Adipocyte (in vitro differentiated cells): ENCODE measurements at regions not wholly inside any gene's neighbourhood (a gene's known extent, or its start where the extent isn't known, plus 50 kb on each side); places are given as distances from the start of the nearest gene placed in this dataset.
"Not testable (repeated sequence)": the region's sequence is repeated elsewhere in the genome, so short reads cannot be mapped to it uniquely, and the experiment has no call there.

ENCODE experiments used
- DNase-seq: peaks from one replicate; pipeline ENCODE4 v3.0.0-alpha.2; 2015; ENCODE audit warnings: low read depth
- H3K27me3 ChIP-seq: replicated peaks from 2 replicates; pipeline ENCODE4 v1.7.0; 2013; ENCODE audit warnings: mild to moderate bottlenecking, low read length, moderate library complexity; ENCODE audit not compliant: control insufficient read depth, insufficient read depth
- H3K36me3 ChIP-seq: 2 replicates; pipeline ENCODE4 v1.7.0; 2013; ENCODE audit warnings: low read length, mild to moderate bottlenecking, moderate library complexity; ENCODE audit not compliant: control insufficient read depth, insufficient read depth, severe bottlenecking
- H3K4me1 ChIP-seq: 2 replicates; pipeline ENCODE4 v1.7.0; 2013; ENCODE audit warnings: mild to moderate bottlenecking, low read length, moderate library complexity; ENCODE audit not compliant: control insufficient read depth, insufficient read depth
- H3K4me3 ChIP-seq: 2 replicates; pipeline ENCODE4 v1.7.0; 2013; ENCODE audit warnings: mild to moderate bottlenecking, low read length, moderate library complexity
- H3K9ac ChIP-seq: 2 replicates; pipeline ENCODE4 v1.7.0; 2013; ENCODE audit warnings: mild to moderate bottlenecking, low read length, moderate library complexity
- H3K9me3 ChIP-seq: 2 replicates; pipeline ENCODE4 v1.7.0; 2013; ENCODE audit warnings: mild to moderate bottlenecking, low read length, moderate library complexity; ENCODE audit not compliant: control insufficient read depth

DNA sequence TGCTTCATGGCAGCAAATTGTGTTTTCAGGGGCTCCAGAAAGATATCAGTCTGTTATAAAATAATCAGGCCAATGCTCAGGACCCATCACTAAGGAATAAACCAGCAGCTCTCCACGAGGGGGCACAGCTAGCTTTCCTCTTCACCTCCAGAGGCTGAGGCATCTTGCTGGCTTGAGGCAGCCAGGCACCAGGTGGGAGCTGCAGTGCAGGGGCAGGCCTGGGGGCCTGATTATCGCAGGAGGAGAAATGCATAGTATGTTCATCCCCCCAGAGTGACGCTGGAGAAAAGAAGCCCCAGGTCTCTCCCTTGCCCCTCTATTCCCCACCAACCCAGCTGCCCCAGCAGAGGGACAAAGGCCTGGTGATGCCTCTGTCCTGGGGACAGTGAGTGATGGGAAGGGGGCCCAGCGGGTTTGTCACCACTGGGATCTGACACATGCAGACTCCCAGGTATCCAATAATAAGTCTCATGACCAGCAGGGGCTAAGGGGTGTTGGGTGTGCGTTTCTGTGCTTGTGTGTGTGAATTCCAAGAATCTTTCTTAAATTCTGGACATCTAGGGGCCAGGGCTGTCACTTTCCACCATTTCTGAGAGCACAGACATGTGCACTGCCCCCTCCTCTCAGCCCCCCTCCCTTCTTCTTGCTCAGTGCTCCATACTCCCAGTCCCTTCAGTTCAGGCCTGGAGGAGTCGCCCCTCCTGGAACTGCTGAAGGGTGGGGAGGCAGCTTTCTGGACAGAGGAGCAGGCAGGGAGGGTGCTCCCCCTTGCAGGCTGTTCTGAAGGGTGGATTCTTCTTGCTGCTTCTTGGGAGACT lies 128.1 kb upstream of the FAM20C start:
- Histone ChIP-seq H3K4me1 (peaks cover 22% of the 10 kb centered on the region), H3K9me3 (no peaks in the 10 kb centered on the region), H3K9ac (peak overlapping the region; percentile 27), H3K27me3 (peaks cover 4% of the 10 kb centered on the region), H3K36me3 (no peaks in the 10 kb centered on the region), H3K4me3 (no peak overlapping the region)
- DNase-seq: peak; percentile 92

DNA sequence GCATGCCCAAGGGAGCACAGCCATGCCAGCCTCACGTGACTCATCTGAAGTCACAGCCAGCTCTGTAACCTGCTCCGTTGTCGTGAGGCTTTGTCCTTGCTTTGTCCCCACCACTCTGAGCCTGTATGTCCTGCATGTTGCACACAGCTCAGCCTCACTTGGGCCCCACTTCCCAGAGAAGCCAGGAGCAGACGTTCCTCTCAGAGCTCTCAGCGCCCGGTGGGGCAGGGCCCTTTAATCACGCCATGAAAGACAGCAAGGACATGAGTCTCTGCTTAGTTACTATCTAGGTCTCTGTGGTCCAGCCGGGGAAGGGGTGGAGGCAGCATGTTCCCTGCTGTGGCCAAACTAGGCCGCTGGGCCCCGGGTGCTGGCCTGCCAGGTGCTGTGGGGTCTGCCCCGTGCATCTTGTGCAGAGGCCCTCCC lies 127.4 kb upstream of the FAM20C start:
- H3K9me3 ChIP-seq: no peaks in the 10 kb centered on the region

DNA sequence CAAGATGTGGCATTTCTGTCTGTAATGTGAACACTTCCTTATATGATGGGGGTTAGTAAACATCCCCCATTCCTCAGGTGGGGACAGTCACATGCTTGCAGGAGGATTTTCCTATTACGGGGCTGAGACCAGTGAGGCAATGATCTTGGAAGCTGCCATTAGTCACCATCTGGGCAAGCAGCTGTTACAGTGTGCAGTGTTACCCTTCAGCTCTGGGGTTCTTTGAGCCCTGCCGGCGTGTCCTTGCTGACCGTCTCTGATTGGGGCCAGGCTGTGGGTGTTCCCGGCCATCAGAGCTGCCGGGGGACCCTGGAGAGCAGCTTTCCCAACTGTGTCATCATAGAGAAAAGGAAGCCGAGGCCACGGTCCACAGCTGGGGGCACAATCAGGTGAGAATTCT lies 126.8 kb upstream of the FAM20C start:
- no peaks in the 10 kb centered on the region for H3K9me3 ChIP-seq
- no peaks in the 10 kb centered on the region for H3K36me3 ChIP-seq
- no peak for DNase-seq
- H3K4me3 ChIP-seq: no peak overlapping the region
- H3K9ac ChIP-seq: no peak overlapping the region
- H3K4me1 ChIP-seq: peaks cover 22% of the 10 kb centered on the region
- H3K27me3 ChIP-seq: peaks cover 4% of the 10 kb centered on the region

More for the DNA sequence above, 127.4 kb upstream of the FAM20C start:
- Histone ChIP-seq H3K9ac (peak overlapping the region; percentile 27), H3K4me3 (no peak overlapping the region), H3K36me3 (no peaks in the 10 kb centered on the region), H3K27me3 (peaks cover 4% of the 10 kb centered on the region), H3K4me1 (peaks cover 22% of the 10 kb centered on the region)
- DNase-seq: no peak

DNA sequence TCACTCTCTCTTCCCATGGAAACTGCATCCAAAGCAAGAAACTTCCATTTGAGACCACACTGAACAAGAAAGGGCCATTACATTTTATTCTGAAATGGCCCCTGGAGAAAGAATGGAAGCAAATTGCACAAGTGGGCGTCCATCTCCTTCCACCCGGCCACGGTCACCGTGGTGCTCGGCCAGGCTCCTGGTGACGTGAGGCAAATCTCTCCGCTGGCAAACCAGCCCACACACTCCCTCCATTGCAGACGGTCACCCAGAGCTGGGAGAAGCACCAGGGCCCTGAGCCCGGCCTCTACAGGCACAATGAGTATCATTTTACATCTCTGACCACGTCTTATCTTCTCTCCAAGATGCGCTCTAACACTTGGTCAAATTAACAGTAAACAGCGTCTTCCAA lies 126.1 kb upstream of the FAM20C start:
- Histone ChIP-seq H3K9me3 (no peaks in the 10 kb centered on the region), H3K9ac (no peak overlapping the region), H3K4me3 (no peak overlapping the region), H3K36me3 (no peaks in the 10 kb centered on the region), H3K4me1 (peaks cover 22% of the 10 kb centered on the region), H3K27me3 (peaks cover 2% of the 10 kb centered on the region)
- no peak for DNase-seq

DNA sequence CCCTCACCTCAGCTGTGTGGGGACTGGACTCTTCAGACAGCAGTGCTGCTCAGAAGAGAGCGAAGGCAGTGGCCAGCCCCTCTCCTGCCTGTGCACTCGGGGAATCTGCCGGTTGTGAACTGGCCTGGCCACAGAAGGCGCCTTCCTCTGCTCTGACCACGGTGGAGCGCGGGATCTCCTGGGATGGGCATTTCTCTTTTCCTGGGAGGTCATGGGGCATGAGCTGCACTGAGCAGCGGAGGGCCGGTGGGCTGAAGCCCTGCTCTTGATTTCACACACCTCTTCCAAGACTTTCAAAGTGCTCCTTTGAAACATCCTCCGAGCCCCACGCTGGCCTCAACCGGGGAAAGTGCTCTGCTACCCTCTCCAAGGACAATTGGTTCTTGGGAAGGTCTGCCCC lies 125.6 kb upstream of the FAM20C start:
- no peaks in the 10 kb centered on the region for H3K9me3 ChIP-seq
- no peak overlapping the region for H3K4me3 ChIP-seq
- no peak for DNase-seq
- H3K27me3 ChIP-seq: no peaks in the 10 kb centered on the region
- no peak overlapping the region for H3K9ac ChIP-seq
- H3K4me1 ChIP-seq: peaks cover 22% of the 10 kb centered on the region
- H3K36me3 ChIP-seq: no peaks in the 10 kb centered on the region

DNA sequence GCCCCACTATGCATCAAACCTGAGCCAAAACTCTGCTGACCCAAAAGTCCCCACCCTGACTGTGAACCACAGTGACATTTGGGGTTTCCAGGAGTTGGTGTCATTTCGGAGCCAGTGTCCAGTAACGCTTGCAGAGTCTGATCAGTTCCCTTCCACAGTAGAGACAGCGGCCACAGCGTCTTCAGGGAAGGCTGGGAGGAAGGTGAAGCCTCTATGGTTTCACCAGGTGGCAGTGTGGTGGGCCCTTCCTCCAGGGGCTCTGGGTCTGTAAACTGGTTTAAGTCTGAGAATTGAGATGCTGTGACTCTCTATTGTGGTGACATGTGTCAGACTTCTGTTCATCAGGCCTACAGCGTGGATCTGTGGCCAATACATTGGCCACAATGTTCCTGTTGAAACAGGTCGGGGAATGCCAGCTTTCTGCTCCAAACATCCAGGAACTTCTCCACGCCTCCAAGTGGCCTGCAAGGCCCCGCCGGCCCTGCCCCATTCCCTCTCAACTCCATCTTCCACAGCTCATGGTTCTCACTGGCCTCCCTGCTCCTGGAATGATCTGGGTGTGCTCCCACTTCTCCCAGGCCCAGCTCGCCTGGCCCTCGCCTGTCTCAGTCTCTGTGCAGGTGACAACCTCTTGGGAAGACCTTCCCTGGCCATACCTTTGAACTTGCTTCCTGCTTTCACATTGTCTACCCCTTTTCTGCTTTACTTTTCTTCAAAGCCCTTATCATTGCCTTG lies 124.5 kb upstream of the FAM20C start:
- Histone ChIP-seq H3K36me3 (no peaks in the 10 kb centered on the region), H3K4me1 (peaks cover 22% of the 10 kb centered on the region), H3K27me3 (no peaks in the 10 kb centered on the region), H3K4me3 (no peak overlapping the region), H3K9me3 (no peaks in the 10 kb centered on the region), H3K9ac (no peak overlapping the region)
- DNase-seq: no peak

DNA sequence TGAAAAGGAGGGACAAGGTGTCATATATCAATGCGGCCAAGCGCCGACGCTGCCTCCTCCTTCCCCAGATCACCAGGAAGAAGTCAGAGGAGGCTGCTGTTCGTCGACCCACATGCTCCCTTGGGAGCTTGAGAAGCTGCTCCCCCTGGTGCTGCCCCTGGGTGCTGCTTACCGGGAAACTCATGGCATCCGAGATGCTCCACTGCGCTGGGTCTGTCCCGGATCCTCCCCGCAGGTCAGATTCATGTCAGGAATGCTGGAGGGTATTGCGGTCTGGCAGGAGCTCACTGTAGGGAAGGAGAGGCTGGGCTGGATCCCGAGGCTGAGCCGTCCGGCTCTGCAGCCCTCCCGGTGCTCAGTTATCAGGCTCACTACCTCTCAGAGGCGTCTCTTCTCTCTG lies 123.7 kb upstream of the FAM20C start:
- no peaks in the 10 kb centered on the region for H3K36me3 ChIP-seq
- no peaks in the 10 kb centered on the region for H3K27me3 ChIP-seq
- H3K4me1 ChIP-seq: peaks cover 22% of the 10 kb centered on the region
- no peak for DNase-seq
- no peak overlapping the region for H3K9ac ChIP-seq
- H3K4me3 ChIP-seq: no peak overlapping the region
- no peaks in the 10 kb centered on the region for H3K9me3 ChIP-seq

DNA sequence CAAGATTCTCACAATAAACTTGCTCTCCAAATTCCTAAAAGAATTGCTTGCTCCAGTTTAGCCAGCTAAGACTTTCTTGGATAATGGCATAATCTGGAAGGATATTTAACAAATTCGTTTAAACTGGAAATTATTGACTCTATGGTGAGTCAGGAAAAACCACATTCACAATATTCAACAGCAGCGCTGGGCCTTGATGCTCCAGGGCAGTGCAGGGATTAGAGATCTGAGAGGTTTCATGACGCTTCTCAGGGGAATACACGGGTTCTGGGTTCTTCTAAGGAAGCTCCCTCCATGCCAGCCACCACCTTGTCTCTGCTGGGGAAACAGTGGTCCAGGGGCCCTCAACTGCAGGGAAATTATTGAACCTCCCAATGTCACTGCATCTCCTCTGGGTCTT lies 123.3 kb upstream of the FAM20C start:
- not testable (repeated sequence) for H3K27me3 ChIP-seq, H3K9ac ChIP-seq, H3K9me3 ChIP-seq, DNase-seq, H3K36me3 ChIP-seq, H3K4me3 ChIP-seq
- H3K4me1 ChIP-seq: peaks cover 22% of the 10 kb centered on the region

DNA sequence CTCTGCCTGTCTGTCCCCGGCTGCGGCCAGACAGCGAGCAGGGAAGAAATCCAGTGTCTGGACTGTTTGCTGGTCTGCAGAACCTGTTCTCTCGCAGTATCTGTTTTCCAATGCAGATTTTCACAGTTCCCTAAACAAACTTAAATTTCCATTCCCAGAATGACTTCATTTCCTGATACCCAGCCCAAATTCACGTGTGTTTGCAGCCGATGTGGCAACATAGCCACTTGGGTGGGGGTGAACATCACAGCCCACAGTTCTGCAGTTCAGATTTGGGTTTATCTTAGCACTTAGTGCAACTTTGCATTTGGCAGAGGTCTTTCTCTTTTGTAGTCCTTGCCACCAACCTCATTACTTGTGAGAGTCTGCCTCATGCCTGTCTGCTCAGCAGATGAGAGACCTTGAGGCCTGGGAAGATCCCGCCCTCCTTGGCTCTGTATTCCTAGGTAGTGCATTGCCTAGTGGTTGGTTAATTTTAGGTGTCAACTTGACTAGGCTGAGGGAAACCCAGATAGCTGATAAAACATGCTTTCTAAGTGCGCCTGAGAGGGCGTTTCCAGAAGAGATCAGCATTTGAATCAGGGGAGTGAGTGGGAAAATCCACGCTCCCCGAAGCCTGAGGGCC lies 122.8 kb upstream of the FAM20C start:
- not testable (repeated sequence) for H3K4me3 ChIP-seq, DNase-seq, H3K9me3 ChIP-seq, H3K27me3 ChIP-seq, H3K36me3 ChIP-seq, H3K9ac ChIP-seq
- peaks cover 19% of the 10 kb centered on the region for H3K4me1 ChIP-seq

DNA sequence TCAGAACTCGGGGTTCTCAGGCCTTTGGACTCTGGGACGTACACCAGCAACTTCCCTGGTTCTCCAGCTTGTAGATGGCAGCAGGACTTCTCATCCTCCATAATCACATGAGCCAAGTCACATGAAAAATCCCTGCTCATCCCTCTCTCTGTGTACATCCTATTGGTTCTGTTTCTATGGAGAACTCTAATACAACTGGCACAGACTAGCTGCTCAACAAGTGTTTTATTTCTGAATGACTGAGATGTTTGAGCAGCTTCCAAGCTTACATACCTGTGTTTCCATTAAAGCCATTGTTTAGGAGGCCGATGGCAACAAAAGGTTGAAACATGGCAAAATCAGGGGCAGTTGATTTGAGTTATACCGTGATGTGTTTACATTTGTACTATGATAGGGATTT lies 122.2 kb upstream of the FAM20C start:
- not testable (repeated sequence) for H3K9me3 ChIP-seq, H3K4me3 ChIP-seq, H3K36me3 ChIP-seq, DNase-seq, H3K9ac ChIP-seq, H3K27me3 ChIP-seq
- H3K4me1 ChIP-seq: peaks cover 13% of the 10 kb centered on the region

DNA sequence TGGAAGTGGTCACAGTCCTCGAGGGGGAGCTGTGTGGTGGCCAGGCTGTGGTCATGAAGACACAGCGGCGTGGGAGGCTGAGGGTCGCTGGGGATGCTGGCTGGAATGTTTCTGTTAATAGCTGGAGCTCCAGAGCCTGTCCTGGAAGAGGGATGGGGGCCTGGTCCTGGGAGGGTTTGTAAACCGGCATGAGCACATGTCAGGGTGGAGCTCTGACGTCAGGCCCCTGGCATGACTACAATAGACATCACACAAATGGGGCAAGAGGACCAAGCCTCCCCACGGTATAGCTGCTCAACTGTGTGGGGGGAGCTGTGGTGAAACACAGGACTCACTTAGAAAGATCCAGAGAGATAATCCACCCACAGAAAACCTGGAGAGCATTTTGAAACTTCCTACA lies 121.4 kb upstream of the FAM20C start:
- not testable (repeated sequence) for H3K4me3 ChIP-seq, H3K9me3 ChIP-seq, H3K27me3 ChIP-seq, H3K9ac ChIP-seq, H3K36me3 ChIP-seq, H3K4me1 ChIP-seq
- DNase-seq: peak; percentile 17
